SK-N-SH (cell line): ENCODE measurements at regions not wholly inside any gene's neighbourhood (a gene's known extent, or its start where the extent isn't known, plus 50 kb on each side); places are given as distances from the start of the nearest gene placed in this dataset.
"Not testable (repeated sequence)": the region's sequence is repeated elsewhere in the genome, so short reads cannot be mapped to it uniquely, and the experiment has no call there.

ENCODE experiments used
- CTCF ChIA-PET: fragments of 300-600, 350-600 bp; formaldehyde crosslinking; extraction: SDS; loops from one replicate; lab custom pipeline; 2021; lab: Yijun Ruan, JAX
- POLR2A ChIA-PET: fragments of 350-600 bp; sonication (Branson Sonifier 250); formaldehyde crosslinking; extraction: SDS; loops from one replicate; lab custom pipeline; 2020; ENCODE audit warnings: antibody characterized with exemption, inconsistent platforms; lab: Yijun Ruan, JAX
- DNase-seq: peaks from one replicate; pipeline ENCODE4 v3.0.0; 2012
- H2AFZ ChIP-seq: fragments of 200-600 bp; sonication (generic); 2 replicates; pipeline ENCODE4 v1.8.1; 2016; ENCODE audit warnings: antibody characterized with exemption, mild to moderate bottlenecking, low read depth
- H3F3A ChIP-seq: fragments of 200-600 bp; sonication (generic); replicated peaks from 2 replicates; pipeline ENCODE3; 2016; ENCODE audit warnings: antibody characterized with exemption, mild to moderate bottlenecking; ENCODE audit not compliant: insufficient read depth
- H3K27ac ChIP-seq, 2 experiments: fragments of 200-500 bp in 1 of 2; fragments of 200-600 bp in 1 of 2; sonication (Bioruptor generic) in 1 of 2; sonication (generic), shearing (Covaris generic) in 1 of 2; 2 replicates each; pipeline versions ENCODE4 v1.5.1 to v1.6.1; 2014 to 2016; ENCODE audit warnings: low read depth in 2 of 2, inconsistent platforms in 1 of 2, low read length in 1 of 2, mild to moderate bottlenecking in 1 of 2, mixed read lengths in 1 of 2
- H3K27me3 ChIP-seq: fragments of 200-600 bp; sonication (generic), shearing (Covaris generic); 2 replicates; pipeline ENCODE4 v1.6.1; 2016; ENCODE audit warnings: mixed run types; ENCODE audit not compliant: insufficient read depth
- H3K36me3 ChIP-seq, 2 experiments: fragments of 200-500 bp in 1 of 2; fragments of 200-600 bp in 1 of 2; sonication (Bioruptor generic) in 1 of 2; sonication (generic) in 1 of 2; replicated peaks in 1 of 2; 2 replicates each; pipeline versions ENCODE3 to v1.5.1; 2014 to 2016; ENCODE audit warnings: low read length in 1 of 2, mild to moderate bottlenecking in 1 of 2; ENCODE audit not compliant: insufficient read depth in 2 of 2, control insufficient read depth in 1 of 2
- H3K4me1 ChIP-seq, 2 experiments: fragments of 200-500 bp in 1 of 2; fragments of 200-600 bp in 1 of 2; sonication (Bioruptor generic) in 1 of 2; sonication (generic), shearing (Covaris generic) in 1 of 2; 2 replicates each; pipeline versions ENCODE4 v1.5.1 to v1.6.1; 2014 to 2016; ENCODE audit warnings: low read depth in 1 of 2, low read length in 1 of 2, mixed run types in 1 of 2; ENCODE audit not compliant: insufficient read depth in 2 of 2, control insufficient read depth in 1 of 2
- H3K4me2 ChIP-seq: fragments of 200-600 bp; sonication (generic), shearing (Covaris generic); 2 replicates; pipeline ENCODE4 v1.6.1; 2017; ENCODE audit warnings: mixed run types
- H3K4me3 ChIP-seq, 2 experiments: fragments of 200-500 bp in 1 of 2; fragments of 200-600 bp in 1 of 2; sonication (Bioruptor generic) in 1 of 2; sonication (generic), shearing (Covaris generic) in 1 of 2; 2 replicates each; pipeline versions ENCODE4 v1.5.1 to v1.8.1; 2014 to 2016; ENCODE audit warnings: low read depth in 2 of 2, inconsistent platforms in 1 of 2, low read length in 1 of 2, mild to moderate bottlenecking in 1 of 2, mixed read lengths in 1 of 2, moderate library complexity in 1 of 2
- H3K79me2 ChIP-seq: fragments of 200-600 bp; sonication (generic); 2 replicates; pipeline ENCODE4 v1.8.1; 2017; ENCODE audit warnings: mild to moderate bottlenecking; ENCODE audit not compliant: insufficient read depth
- H3K9ac ChIP-seq: fragments of 200-600 bp; sonication (generic); 2 replicates; pipeline ENCODE4 v1.6.1; 2017; ENCODE audit warnings: mixed run types
- H3K9me2 ChIP-seq: fragments of 200-600 bp; sonication (generic); 2 replicates; pipeline ENCODE4 v1.6.1; 2017; ENCODE audit warnings: mixed run types
- H3K9me3 ChIP-seq: fragments of 200-600 bp; sonication (generic); 2 replicates; pipeline ENCODE4 v1.6.1; 2017; ENCODE audit warnings: mixed run types, mild to moderate bottlenecking, moderate library complexity
- H4K20me1 ChIP-seq: fragments of 200-600 bp; sonication (generic); 2 replicates; pipeline ENCODE4 v1.6.1; 2017; ENCODE audit warnings: mild to moderate bottlenecking, mixed run types; ENCODE audit not compliant: insufficient read depth
- FOSL2 ChIP-seq: IDR thresholded peaks from 2 replicates; pipeline ENCODE4 v1.4.0; 2012; ENCODE audit warnings: low read depth, mild to moderate bottlenecking, moderate library complexity, borderline replicate concordance
- FOXM1 ChIP-seq: IDR thresholded peaks from 2 replicates; pipeline ENCODE4 v1.4.0; 2012; ENCODE audit warnings: low read depth, mild to moderate bottlenecking
- GABPA ChIP-seq: IDR thresholded peaks from 2 replicates; pipeline ENCODE4 v1.4.0; 2012; ENCODE audit warnings: low read depth, mild to moderate bottlenecking
- GATA2 ChIP-seq: sonication (generic); formaldehyde crosslinking; IDR thresholded peaks from 2 replicates; pipeline ENCODE4 v1.5.0; 2020; ENCODE audit warnings: mild to moderate bottlenecking, missing genetic modification reagents
- JUND ChIP-seq: IDR thresholded peaks from 2 replicates; pipeline ENCODE4 v1.4.0; 2012
- RAD21 ChIP-seq: IDR thresholded peaks from 2 replicates; pipeline ENCODE4 v1.6.1; 2012; ENCODE audit warnings: mild to moderate bottlenecking, low read length
- TEAD4 ChIP-seq: IDR thresholded peaks from 2 replicates; pipeline ENCODE4 v1.4.0; 2012; ENCODE audit warnings: mild to moderate bottlenecking, borderline replicate concordance; ENCODE audit not compliant: insufficient read depth
- WGBS: methylation state at CpG from one replicate; pipeline ENCODE4 v1.1.6; 2017; ENCODE audit warnings: low lambda C conversion rate; 5-methylcytosine and 5-hydroxymethylcytosine counted together
- TF ChIP-seq, protein P1 (sequence below): IDR thresholded peaks from 2 replicates; pipeline ENCODE4 v1.4.0; 2012; ENCODE audit warnings: low read depth
- TF ChIP-seq, protein P2 (sequence below): IDR thresholded peaks from 2 replicates; pipeline ENCODE4 v1.6.1; 2012; ENCODE audit warnings: mild to moderate bottlenecking, low read depth, low read length, moderate library complexity

DNA sequence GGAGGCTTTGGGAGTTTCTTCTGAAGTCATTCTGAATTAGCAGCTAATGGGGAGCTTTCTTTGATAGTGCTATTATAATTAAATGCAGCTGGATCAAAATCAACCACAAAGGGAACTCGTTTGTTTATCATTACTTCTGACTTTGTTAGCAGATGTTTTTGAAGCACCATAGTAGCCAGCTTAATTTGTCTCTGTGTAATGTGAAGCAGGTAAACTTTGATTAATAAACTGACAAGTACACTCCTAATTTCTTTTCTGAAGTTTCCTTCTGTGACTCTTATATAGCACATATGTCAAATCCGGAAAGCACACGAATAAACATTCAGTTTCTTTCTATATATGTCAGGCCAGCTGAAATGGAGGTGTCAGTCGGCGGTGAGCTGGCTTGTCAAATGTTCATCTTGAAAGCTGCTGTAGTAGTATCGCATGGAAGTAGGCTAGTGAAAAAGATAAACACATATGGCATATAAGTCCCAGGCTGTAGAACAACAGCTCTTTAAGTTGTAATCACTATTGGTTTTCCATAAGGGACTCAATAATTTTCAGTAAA lies 451.9 kb upstream of the ZEB2 start:
- Histone ChIP-seq H3K9me3 (no peaks in the 10 kb centered on the region; the same call in 1 of the 2 replicates), H4K20me1 (no peaks in the 10 kb centered on the region), H3K9me2 (no peaks in the 10 kb centered on the region), H3K4me3 (no peak overlapping the region), H3K4me2 (no peak overlapping the region), H3K9ac (no peak overlapping the region), H3K4me1 (peaks cover 0 to 6% of the 10 kb centered on the region in 2 experiments; a peak in 2 of 4 replicates), H3K79me2 (no peaks in the 10 kb centered on the region), H3K27me3 (no peaks in the 10 kb centered on the region), H3K36me3 (no peaks in the 10 kb centered on the region), H3K27ac (no peak overlapping the region; a peak in 1 of 4 replicates), H2AFZ (no peak overlapping the region), H3F3A (no peaks in the 10 kb centered on the region)
- no peak for DNase-seq
- ChIA-PET POLR2A (no interaction called here), CTCF (no interaction called here)
- TF ChIP-seq RAD21, result no peak
- TF ChIP-seq TEAD4, result no peak
- no peak for TF ChIP-seq FOXM1
- TF ChIP-seq GABPA, result no peak
- TF ChIP-seq, protein P1, sequence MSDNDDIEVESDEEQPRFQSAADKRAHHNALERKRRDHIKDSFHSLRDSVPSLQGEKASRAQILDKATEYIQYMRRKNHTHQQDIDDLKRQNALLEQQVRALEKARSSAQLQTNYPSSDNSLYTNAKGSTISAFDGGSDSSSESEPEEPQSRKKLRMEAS, result no peak
- TF ChIP-seq FOSL2, result no peak
- no peak for TF ChIP-seq JUND
- TF ChIP-seq GATA2 (CRISPR knock-in tag), result no peak
- TF ChIP-seq, protein P2, sequence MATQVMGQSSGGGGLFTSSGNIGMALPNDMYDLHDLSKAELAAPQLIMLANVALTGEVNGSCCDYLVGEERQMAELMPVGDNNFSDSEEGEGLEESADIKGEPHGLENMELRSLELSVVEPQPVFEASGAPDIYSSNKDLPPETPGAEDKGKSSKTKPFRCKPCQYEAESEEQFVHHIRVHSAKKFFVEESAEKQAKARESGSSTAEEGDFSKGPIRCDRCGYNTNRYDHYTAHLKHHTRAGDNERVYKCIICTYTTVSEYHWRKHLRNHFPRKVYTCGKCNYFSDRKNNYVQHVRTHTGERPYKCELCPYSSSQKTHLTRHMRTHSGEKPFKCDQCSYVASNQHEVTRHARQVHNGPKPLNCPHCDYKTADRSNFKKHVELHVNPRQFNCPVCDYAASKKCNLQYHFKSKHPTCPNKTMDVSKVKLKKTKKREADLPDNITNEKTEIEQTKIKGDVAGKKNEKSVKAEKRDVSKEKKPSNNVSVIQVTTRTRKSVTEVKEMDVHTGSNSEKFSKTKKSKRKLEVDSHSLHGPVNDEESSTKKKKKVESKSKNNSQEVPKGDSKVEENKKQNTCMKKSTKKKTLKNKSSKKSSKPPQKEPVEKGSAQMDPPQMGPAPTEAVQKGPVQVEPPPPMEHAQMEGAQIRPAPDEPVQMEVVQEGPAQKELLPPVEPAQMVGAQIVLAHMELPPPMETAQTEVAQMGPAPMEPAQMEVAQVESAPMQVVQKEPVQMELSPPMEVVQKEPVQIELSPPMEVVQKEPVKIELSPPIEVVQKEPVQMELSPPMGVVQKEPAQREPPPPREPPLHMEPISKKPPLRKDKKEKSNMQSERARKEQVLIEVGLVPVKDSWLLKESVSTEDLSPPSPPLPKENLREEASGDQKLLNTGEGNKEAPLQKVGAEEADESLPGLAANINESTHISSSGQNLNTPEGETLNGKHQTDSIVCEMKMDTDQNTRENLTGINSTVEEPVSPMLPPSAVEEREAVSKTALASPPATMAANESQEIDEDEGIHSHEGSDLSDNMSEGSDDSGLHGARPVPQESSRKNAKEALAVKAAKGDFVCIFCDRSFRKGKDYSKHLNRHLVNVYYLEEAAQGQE, result no peak
- WGBS, result 72% methylated on average over 6 of the region's 6 CpGs

DNA sequence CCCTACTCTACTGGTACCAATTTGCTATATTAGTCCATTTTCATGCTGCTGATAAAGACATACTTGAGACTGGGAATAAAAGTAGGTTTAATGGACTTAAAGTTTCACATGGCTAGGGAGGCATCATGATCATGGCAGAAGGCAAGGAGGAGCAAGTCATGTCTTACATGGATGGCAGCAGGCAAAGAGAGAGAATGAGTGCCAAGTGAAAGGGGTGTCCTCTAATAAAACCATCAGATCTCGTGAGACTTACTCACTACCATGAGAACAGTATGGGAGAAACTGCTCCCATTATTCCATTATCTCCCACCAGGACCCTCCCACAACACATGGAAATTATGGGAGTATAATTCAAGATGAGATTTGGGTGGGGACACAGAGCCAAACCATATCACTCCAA lies 450.5 kb upstream of the ZEB2 start:
- DNase-seq, H3K79me2 ChIP-seq, H3K4me1 ChIP-seq, H2AFZ ChIP-seq, H4K20me1 ChIP-seq, H3K36me3 ChIP-seq, H3K9me2 ChIP-seq, H3K9ac ChIP-seq, H3K4me3 ChIP-seq, H3K9me3 ChIP-seq, H3K27me3 ChIP-seq, H3F3A ChIP-seq, CTCF ChIA-PET, H3K4me2 ChIP-seq, POLR2A ChIA-PET, H3K27ac ChIP-seq: not testable (repeated sequence)
- whole genome bisulfite sequencing, result 44% methylated on average over 1 of the region's 1 CpG

DNA sequence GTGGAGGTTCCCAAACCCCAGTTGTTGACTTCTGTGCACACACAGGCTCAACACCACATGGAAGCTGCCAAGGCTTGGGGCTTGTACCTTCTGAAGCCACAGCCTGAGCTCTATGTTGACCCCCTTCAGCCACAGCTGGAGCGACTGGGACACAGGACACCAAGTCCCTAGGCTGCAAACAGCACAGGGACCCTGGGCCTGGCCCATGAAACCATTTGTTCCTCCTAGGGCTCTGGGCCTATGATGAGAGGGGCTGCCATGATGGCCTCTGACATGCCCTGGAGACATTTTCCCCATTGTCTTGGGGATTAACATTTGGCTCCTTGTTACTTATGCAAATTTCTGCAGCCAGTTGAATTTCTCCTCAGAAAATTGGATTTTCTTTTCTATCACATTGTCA lies 449.6 kb upstream of the ZEB2 start:
- H2AFZ ChIP-seq, H3K27me3 ChIP-seq, H3K4me3 ChIP-seq, H3F3A ChIP-seq, POLR2A ChIA-PET, H3K27ac ChIP-seq, H3K9me3 ChIP-seq, H3K36me3 ChIP-seq, CTCF ChIA-PET, H3K4me2 ChIP-seq, H3K9me2 ChIP-seq, H4K20me1 ChIP-seq, DNase-seq, H3K4me1 ChIP-seq, H3K9ac ChIP-seq, H3K79me2 ChIP-seq: not testable (repeated sequence)
- WGBS, result 75% methylated on average over 1 of the region's 1 CpG
